HepG2 (cell line): ENCODE measurements at regions not wholly inside any gene's neighbourhood (a gene's known extent, or its start where the extent isn't known, plus 50 kb on each side); places are given as distances from the start of the nearest gene placed in this dataset.

Experiments
- ATAC-seq: fragments of 200-7000 bp; cut with Tn5 transposase; 3 replicates; pipeline ENCODE4 v1.9.1; 2020; ENCODE audit warnings: mild to moderate bottlenecking, moderate library complexity
- BruUV-seq: library from RNA; stranded (reverse); fragments of 400-500 nt; replicated peaks from 2 replicates; lab custom pipeline; 2021; lab: Mats Ljungman, UMichigan
- CTCF ChIA-PET: fragments of 300-600 bp; formaldehyde crosslinking; extraction: SDS; loops from one replicate; lab custom pipeline; 2021; ENCODE audit warnings: low total read pairs, inconsistent platforms, low intra/inter-chr PET ratio; lab: Yijun Ruan, JAX
- POLR2A ChIA-PET: fragments of 350-600 bp; sonication (Branson Sonifier 250); formaldehyde crosslinking; loops from one replicate; lab custom pipeline; 2020; ENCODE audit warnings: antibody characterized with exemption, inconsistent platforms; lab: Yijun Ruan, JAX
- DNase-seq: peaks from one replicate; pipeline ENCODE4 v3.0.0-alpha.2; 2015; ENCODE audit warnings: low spot score
- FAIRE-seq: peaks from 3 replicates; lab custom pipeline; 2011; peaks lifted over from hg19 to GRCh38; lab: Jason Lieb, UNC
- H2AFZ ChIP-seq: one replicate; pipeline ENCODE4 v1.6.1; 2011; ENCODE audit warnings: low read length, inconsistent platforms
- H3K27ac ChIP-seq: fragments of 300-600 bp; 3 replicates; pipeline ENCODE4 v1.8.0; 2011; ENCODE audit warnings: mixed run types, mild to moderate bottlenecking, mixed read lengths, low read length, inconsistent platforms; ENCODE audit not compliant: insufficient read depth; ENCODE audit errors: extremely low read length
- H3K27me3 ChIP-seq, 2 experiments: fragments of 200-600 bp in 1 of 2; 2 replicates in 1 of 2; 3 replicates in 1 of 2; pipeline versions ENCODE4 v1.6.0 to v1.8.0; 2011; ENCODE audit warnings: low read length in 2 of 2, mild to moderate bottlenecking in 2 of 2, moderate library complexity in 2 of 2, inconsistent platforms in 1 of 2; ENCODE audit not compliant: insufficient read depth in 2 of 2, control insufficient read depth in 1 of 2
- H3K36me3 ChIP-seq, 2 experiments: fragments of 200-600 bp in 1 of 2; replicated peaks in 1 of 2; 2 replicates in 1 of 2; 3 replicates in 1 of 2; pipeline versions ENCODE4 v1.5.1 to v1.8.0; 2011; ENCODE audit warnings: low read length in 2 of 2, inconsistent platforms in 1 of 2; ENCODE audit not compliant: insufficient read depth in 2 of 2, control insufficient read depth in 1 of 2
- H3K4me1 ChIP-seq: 2 replicates; pipeline ENCODE4 v1.5.1; 2012; ENCODE audit warnings: low read length, inconsistent platforms; ENCODE audit not compliant: insufficient read depth
- H3K4me2 ChIP-seq: 2 replicates; pipeline ENCODE4 v1.6.0; 2011; ENCODE audit warnings: low read depth, low read length, inconsistent platforms
- H3K4me3 ChIP-seq, 3 experiments: fragments of 200-600 bp in 1 of 3; sonication (generic), shearing (Covaris generic) in 1 of 3; replicated peaks in 1 of 3; 2 replicates each; pipeline ENCODE4 v1.5.1; 2011 to 2016; ENCODE audit warnings: low read length in 3 of 3, inconsistent platforms in 2 of 3, low read depth in 2 of 3, mild to moderate bottlenecking in 2 of 3, control low read depth in 1 of 3, mixed read lengths in 1 of 3; ENCODE audit not compliant: insufficient read depth in 1 of 3
- H3K79me2 ChIP-seq: one replicate; pipeline ENCODE4 v1.6.1; 2011; ENCODE audit warnings: low read length, inconsistent platforms; ENCODE audit not compliant: insufficient read depth
- H3K9ac ChIP-seq: 2 replicates; pipeline ENCODE4 v1.6.0; 2011; ENCODE audit warnings: mild to moderate bottlenecking, low read depth, low read length, inconsistent platforms; ENCODE audit not compliant: insufficient read depth
- H3K9me3 ChIP-seq: 2 replicates; pipeline ENCODE4 v1.5.1; 2012; ENCODE audit warnings: mild to moderate bottlenecking, low read length
- H4K20me1 ChIP-seq: 2 replicates; pipeline ENCODE4 v1.6.0; 2011; ENCODE audit warnings: inconsistent platforms, mild to moderate bottlenecking, low read length, moderate library complexity; ENCODE audit not compliant: insufficient read depth
- FOXK2 ChIP-seq: fragments of 450-650 bp; IDR thresholded peaks from 2 replicates; pipeline ENCODE4 v1.6.1; 2016
- KLF13 ChIP-seq: sonication (generic); formaldehyde crosslinking; IDR thresholded peaks from 2 replicates; pipeline ENCODE4 v1.4.0; 2020; ENCODE audit warnings: mild to moderate bottlenecking, missing genetic modification reagents
- PAXIP1 ChIP-seq: sonication (generic); formaldehyde crosslinking; conservative IDR thresholded peaks from 2 replicates; pipeline ENCODE4 v1.4.0; 2020; ENCODE audit warnings: mild to moderate bottlenecking, missing genetic modification reagents, moderate library complexity
- PTBP1 ChIP-seq: fragments of 200-400 bp; formaldehyde crosslinking; IDR thresholded peaks from 2 replicates; pipeline ENCODE4 v1.6.1; 2018; ENCODE audit warnings: low read length, low read depth; ENCODE audit not compliant: poor library complexity, severe bottlenecking
- RARA ChIP-seq: IDR thresholded peaks from 2 replicates; pipeline ENCODE4 v1.6.1; 2016; ENCODE audit warnings: missing genetic modification reagents, missing compliant biosample characterization
- SETDB1 ChIP-seq: sonication (generic); formaldehyde crosslinking; IDR thresholded peaks from 2 replicates; pipeline ENCODE4 v1.5.1; 2020; ENCODE audit warnings: missing genetic modification reagents, mild to moderate bottlenecking, borderline replicate concordance
- TBP ChIP-seq: sonication (generic); formaldehyde crosslinking; IDR thresholded peaks from 2 replicates; pipeline ENCODE4 v1.5.0; 2020; ENCODE audit warnings: missing genetic modification reagents
- ZNF10 ChIP-seq: sonication (generic); formaldehyde crosslinking; IDR thresholded peaks from 2 replicates; pipeline ENCODE4 v1.4.0; 2020; ENCODE audit warnings: mild to moderate bottlenecking, low read depth, missing genetic modification reagents, borderline replicate concordance
- ZNF484 ChIP-seq: sonication (generic); formaldehyde crosslinking; IDR thresholded peaks from 2 replicates; pipeline ENCODE4 v1.5.1; 2020; ENCODE audit warnings: mild to moderate bottlenecking, low read depth, missing genetic modification reagents, borderline replicate concordance
- ZNF564 ChIP-seq: sonication (generic); formaldehyde crosslinking; IDR thresholded peaks from 2 replicates; pipeline ENCODE4 v1.8.1; 2023; ENCODE audit warnings: mild to moderate bottlenecking, missing genetic modification reagents
- WGBS: methylation state at CpG from one replicate; pipeline ENCODE4 v1.1.6; 2017; ENCODE audit warnings: low lambda C conversion rate; 5-methylcytosine and 5-hydroxymethylcytosine counted together
- in situ Hi-C: cut with HindIII; loops from 2 replicates; pipeline ENCODE4 v1.10.0; 2017; ENCODE audit warnings: low pct_unique_long_range_greater_than_20kb; ENCODE audit not compliant: extremely low pct_ligation_motif_present
- intact Hi-C: fragments of 100-400 bp; cut with micrococcal nuclease; formaldehyde crosslinking; loops from one replicate; pipeline ENCODE4 v1.10.0; 2022; ENCODE audit not compliant: unreplicated experiment

GRCh38 chr3:106345353-106346027, 476.7 kb upstream of the CBLB start:
- DNase-seq (no peak), FAIRE-seq (no peak), ATAC-seq (no peak)
- Histone ChIP-seq H3K4me3 (no peak overlapping the region), H2AFZ (no peak overlapping the region), H3K79me2 (no peaks in the 10 kb centered on the region), H3K4me1 (no peaks in the 10 kb centered on the region), H3K4me2 (no peak overlapping the region), H3K36me3 (no peaks in the 10 kb centered on the region), H3K9me3 (no peaks in the 10 kb centered on the region), H3K9ac (no peak overlapping the region), H4K20me1 (no peaks in the 10 kb centered on the region), H3K27ac (no peak overlapping the region), H3K27me3 (no peaks in the 10 kb centered on the region)
- WGBS = 11% methylated on average over 5 of the region's 5 CpGs
- BruUV-seq = no TSS peak
- ChIA-PET POLR2A (no interaction called here), CTCF (no interaction called here)
- TF ChIP-seq PTBP1 (no peak), PAXIP1 (CRISPR knock-in tag) (no peak), ZNF484 (CRISPR knock-in tag) (no peak), ZNF10 (no peak), TBP (CRISPR knock-in tag) (no peak), KLF13 (CRISPR knock-in tag) (no peak), SETDB1 (CRISPR knock-in tag) (no peak), ZNF564 (CRISPR knock-in tag) (no peak), FOXK2 (no peak), RARA (CRISPR knock-in tag) (no peak)
- in situ Hi-C loops = no loop called here
- intact Hi-C loops = no loop called here
